Epithelial cell of esophagus (primary cell): ENCODE measurements at regions not wholly inside any gene's neighbourhood (a gene's known extent, or its start where the extent isn't known, plus 50 kb on each side); places are given as distances from the start of the nearest gene placed in this dataset.

ENCODE experiments used
- DNase-seq: peaks from one replicate; pipeline ENCODE4 v3.0.0; 2010; ENCODE audit warnings: low read depth
- H3K4me3 ChIP-seq: 2 replicates; pipeline ENCODE4 v1.5.1; 2011; ENCODE audit warnings: mild to moderate bottlenecking, low read length, control low read depth
- TF ChIP-seq, protein P1 (sequence below): IDR thresholded peaks from 2 replicates; pipeline ENCODE4 v1.5.1; 2011; ENCODE audit warnings: low read depth, mild to moderate bottlenecking, low read length, control low read depth, inconsistent platforms; ENCODE audit not compliant: insufficient read depth; ENCODE audit errors: missing control alignments

DNA sequence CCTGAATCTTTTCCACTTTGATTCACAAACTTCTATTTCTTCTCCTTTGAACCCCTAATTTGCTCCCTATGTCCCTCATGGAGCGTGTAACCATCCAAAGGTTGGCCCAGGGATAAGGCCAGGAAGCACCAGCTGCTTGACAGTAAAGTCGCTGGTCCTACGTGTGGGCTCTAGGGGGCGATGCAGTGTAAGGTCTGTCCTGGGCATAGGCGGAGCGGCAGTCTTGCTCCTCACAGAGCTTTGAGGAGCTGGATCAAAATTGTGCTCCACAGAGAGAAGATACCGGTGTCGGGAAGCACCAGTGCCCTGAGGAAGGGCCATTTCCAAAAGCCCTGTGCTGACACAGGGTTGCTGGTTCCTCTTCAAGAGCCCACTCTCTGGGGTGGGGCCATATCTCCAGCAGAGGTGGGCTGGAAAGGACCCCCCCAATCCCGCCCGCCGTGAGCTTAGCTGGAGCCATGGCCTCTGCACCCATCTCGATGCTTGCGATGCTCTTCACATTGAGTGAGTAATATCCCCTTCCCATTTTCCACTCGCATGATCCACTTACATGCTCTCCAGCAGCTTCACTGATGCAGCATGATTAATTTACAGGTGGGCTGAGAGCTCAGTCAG is 49.9 kb upstream of the OR4E1 start:
- DNase-seq = peak; percentile 40
- H3K4me3 ChIP-seq = no peak overlapping the region
- TF ChIP-seq, protein P1, sequence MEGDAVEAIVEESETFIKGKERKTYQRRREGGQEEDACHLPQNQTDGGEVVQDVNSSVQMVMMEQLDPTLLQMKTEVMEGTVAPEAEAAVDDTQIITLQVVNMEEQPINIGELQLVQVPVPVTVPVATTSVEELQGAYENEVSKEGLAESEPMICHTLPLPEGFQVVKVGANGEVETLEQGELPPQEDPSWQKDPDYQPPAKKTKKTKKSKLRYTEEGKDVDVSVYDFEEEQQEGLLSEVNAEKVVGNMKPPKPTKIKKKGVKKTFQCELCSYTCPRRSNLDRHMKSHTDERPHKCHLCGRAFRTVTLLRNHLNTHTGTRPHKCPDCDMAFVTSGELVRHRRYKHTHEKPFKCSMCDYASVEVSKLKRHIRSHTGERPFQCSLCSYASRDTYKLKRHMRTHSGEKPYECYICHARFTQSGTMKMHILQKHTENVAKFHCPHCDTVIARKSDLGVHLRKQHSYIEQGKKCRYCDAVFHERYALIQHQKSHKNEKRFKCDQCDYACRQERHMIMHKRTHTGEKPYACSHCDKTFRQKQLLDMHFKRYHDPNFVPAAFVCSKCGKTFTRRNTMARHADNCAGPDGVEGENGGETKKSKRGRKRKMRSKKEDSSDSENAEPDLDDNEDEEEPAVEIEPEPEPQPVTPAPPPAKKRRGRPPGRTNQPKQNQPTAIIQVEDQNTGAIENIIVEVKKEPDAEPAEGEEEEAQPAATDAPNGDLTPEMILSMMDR = peak; percentile 39
